Limb (tissue), 2 donors: ENCODE measurements at regions not wholly inside any gene's neighbourhood (a gene's known extent, or its start where the extent isn't known, plus 50 kb on each side); places are given as distances from the start of the nearest gene placed in this dataset.
A peak's percentile ranks its signal among the peaks of the same experiment; 100 is the strongest.

ENCODE experiments used
- DNase-seq, 2 donors: peaks; one replicate each; pipeline ENCODE4 v3.0.0-alpha.2; 2016; ENCODE audit errors: extremely low spot score in 2 of 2

DNA sequence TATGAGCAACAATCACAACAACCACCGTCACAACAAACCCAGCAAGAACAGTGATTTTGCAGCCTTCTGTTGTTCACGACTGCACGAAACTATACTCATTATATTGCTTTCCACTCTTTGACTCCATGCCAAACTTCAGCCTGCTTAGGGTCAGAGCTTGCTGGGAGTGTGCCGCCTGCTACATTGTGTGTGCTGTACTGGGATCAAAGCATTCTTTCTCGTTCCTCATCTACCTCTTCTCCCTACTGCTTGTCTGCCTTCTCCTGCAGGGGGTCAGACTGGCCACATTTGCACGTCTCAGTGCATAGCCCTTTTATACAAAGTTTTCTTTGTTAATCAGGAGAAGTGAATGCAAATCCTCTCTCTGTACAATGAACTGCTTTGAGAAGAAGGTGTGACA, 401.6 kb upstream of the CITED2 start:
- DNase-seq: no peak

DNA sequence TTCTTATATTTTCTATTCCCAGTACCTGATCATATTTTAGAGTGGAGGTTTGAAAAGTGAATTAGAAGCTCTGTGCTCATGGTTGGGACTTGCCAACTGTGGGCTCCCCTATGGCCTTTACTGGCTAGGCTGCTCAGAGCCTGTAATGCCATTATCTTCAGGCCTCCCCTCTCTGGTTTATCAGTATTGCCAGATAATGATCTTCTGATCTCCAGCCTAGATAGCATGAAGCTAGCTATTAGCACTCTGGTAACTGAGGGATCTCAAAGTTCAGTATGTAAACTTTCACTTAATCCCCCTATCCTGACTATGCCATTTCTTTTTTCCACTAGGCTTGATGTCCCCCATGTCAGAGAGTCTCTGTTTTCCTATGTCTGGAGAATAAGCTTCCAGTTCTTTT, 393.7 kb upstream of the CITED2 start:
- DNase-seq: no peak

DNA sequence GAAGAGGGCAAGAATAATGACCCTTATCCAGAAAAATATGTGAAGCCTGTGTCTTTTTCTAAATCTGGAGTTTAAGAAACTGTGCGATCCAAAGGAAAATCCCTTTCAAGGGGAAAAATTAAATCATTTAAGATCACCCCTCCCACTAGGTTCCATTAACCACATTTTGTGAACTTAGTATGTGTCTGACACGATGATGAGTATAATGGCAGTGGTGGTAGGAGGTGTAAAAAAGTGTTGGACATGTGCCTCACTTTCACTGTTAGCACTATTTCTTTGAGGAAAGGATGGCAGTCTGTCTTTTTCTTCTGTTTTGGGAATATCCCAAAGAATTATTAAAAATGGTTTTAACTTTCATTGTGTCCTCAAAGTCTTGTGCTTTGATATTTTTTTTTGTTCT, 392.3 kb upstream of the CITED2 start:
- DNase-seq: no peak

GRCh38 chr6:139765825-139766285, 391.4 kb upstream of the CITED2 start:
- DNase-seq: no peak

DNA sequence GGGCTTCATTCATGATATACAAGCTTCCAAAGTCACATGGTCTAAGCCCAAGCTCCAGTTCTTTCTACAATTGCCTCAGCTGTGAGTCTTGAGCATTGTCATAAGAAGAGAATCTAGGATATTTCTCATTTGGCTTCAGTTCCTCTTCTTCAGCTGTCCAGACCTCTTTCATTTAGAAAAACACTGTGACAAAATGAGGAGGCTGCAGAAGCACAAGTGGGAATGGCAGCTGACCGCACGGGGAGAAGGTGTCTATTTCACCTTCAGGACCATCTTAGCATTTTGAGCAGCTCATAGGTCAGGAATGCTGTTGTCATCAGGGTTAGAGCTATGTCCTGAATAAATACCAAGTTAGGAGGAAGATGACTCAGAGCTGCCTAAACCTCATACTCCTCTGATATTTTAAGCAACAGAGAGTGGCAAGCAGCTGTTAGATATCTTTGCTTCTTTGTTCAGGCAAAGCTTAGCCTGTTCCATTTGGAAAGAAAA, 390.1 kb upstream of the CITED2 start:
- peak in 1 of 2 donors; percentile 78 for DNase-seq

DNA sequence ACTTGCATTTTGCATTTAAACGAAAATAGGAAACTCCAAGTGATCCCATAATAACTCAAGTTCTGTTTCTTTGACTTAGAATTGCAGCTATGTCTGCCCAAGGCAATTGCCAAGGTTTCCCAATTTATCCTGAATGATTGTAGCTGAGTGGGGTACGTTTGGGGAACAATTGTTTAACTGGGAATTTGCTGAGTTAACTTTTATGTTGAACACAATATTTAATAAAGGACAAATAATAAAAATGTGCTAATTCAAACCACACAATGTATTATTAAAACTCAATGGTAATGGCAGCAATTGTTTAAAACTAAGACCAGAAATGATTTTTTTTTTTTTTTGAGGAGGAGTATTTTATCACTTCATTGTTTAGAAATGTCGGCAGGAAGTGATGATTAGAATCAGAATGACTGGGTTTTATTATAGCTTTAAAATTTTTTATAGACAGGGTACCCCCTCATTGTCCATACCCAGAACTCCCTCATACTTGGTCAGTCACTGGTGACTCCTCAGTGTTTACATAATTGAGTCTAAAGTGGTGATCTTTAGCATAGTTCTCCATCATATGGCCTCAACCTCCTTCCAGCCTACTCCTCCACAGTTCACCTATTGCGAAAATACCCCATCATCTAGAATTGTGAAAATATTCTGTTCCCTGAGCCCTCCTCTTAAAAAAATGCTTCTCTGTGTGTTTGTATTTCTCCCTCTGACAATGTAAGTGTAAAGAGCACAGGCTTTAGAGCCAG, 389.2 kb upstream of the CITED2 start:
- DNase-seq: no peak

DNA sequence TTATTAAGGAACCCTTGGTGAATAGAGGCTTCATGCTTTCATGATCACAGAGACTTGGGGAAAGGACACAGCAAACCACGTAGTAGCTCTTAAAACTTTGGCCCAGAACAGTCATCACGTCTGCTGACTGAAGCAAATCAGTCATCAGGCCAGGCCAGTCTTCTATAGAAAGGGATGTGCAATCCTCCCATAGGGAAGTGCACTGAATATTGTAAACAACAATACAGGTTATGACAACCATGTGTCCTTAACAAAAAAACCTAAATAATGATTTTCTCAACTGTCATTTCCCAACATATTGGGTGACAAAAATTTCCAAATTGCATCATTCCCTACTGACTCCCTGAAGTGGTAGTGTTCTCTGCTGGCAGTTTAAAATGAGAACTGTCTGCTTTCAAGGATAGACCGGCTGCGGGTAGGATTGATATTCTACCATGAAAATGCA, 388.2 kb upstream of the CITED2 start:
- no peak for DNase-seq

GRCh38 chr6:139760128-139760527, 385.7 kb upstream of the CITED2 start:
- no peak for DNase-seq

DNA sequence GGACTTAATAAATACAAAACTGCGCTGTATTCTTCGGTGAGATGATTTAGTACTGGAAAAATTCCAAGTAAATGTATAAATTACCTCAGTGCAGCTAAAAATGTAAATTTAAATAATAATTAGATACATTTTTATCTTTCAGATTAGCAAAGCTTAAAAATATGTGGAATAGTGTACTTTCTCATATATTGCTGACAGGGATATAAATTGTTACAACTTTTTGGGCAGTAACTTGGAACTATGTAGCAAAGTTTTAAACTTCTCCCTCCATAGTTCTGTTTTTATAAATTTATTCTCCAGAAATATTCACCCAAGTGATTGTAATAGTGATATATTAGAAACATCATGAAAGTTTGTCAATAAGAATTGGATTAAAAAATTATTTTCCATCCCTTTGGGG, 384.6 kb upstream of the CITED2 start:
- DNase-seq: no peak

GRCh38 chr6:139758209-139758611, 383.8 kb upstream of the CITED2 start:
- DNase-seq: no peak

DNA sequence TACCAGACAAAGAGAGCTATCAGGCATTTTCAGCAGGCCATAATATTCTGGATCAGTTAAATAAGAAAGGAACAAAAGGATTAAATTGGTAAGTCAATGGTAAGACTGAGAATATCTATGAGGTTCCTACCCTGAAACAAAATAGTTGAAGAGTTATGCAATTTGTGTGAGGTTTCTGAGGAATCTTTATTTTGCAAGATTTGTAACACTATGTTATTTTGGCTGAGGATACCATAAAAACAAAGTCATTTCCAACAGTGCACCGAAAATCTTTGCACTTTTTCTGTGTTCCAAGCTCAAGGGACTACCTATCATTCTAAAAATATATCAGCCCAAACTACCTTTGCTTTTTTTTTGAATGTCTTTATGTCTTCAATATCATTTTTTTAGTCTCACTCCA, 383.3 kb upstream of the CITED2 start:
- DNase-seq: no peak

GRCh38 chr6:139756381-139756780, 381.9 kb upstream of the CITED2 start:
- DNase-seq: no peak

GRCh38 chr6:139754898-139755775, 380.7 kb upstream of the CITED2 start:
- no peak for DNase-seq

GRCh38 chr6:139753198-139753861, 378.9 kb upstream of the CITED2 start:
- no peak for DNase-seq

DNA sequence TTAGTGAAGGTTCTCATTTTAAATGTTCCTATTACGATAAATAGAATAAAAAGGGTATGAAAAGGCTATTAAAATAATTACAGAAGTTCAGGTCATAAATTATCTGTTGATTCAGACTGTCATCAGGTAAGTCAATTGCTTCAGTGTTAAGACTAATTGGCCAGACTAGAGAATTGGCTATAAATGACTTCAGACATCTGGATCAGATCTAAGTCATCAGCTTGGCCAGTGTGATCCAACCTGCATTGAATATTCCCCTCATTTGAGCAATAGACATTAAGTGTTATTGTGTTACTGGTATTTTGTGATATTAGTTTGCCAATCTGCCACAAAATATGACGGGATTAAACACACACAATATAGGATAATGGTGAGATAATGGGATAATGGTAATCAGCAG, 377.6 kb upstream of the CITED2 start:
- DNase-seq: no peak

- DNase-seq: no peak
Observed at GRCh38 chr6:139751179-139751578, 376.7 kb upstream of the CITED2 start.

DNA sequence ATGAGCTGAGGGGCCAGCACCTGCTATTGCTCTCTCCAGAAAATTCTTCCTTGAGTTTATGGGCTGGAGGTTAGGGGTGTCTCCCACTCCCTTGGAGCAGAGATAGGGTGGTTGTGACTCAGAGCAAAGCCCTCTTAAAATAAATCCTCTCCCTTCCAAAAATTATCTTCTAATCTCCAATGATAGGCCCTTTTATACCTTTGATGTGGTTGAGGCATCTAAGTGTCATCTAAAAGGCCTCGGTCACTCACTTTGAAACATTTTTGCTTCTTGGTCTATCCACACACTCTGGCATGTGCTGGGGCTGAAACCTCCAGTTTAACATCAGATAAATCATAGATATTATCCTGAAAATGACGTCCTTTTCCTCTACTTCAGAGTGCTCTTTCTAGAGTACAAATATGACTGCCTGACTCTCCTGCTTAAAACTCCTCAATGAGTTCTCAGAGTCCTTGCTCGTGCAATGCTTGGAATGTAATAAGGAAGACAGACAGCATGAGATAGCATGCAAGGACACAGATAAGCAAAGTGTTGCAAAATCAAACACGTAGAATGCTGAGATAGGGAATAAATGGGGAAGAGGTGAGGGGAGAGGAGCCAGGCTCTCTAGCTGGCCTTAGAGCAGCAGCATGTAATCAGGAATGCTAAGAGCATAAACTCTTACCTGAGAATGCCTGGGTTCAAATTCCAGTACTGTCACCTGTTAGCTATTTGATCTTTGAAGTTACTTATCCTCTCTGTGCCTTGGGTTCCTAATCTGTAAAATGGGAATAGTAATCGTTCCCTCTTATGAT, 374.1 kb upstream of the CITED2 start:
- no peak for DNase-seq

- DNase-seq: no peak
Observed at GRCh38 chr6:139747154-139747553, 372.7 kb upstream of the CITED2 start.

DNA sequence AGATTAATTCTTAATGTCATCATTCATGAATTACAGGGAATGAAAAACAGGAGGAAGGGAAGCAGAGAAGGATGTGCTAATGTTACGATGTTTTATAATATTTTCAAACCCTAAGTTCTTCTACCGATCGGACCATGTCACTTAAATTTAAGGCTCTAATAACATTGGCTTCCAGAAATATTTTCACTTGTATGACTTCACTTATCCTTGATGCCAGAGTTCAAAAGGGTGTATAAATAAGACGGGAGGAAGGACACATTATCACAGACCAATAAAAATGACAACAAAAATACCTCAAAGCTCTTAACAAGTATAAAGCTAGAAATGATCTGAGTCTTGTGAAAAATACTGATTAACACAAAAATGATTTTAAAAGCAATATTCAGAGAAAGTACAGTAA, 370.4 kb upstream of the CITED2 start:
- no peak for DNase-seq

DNA sequence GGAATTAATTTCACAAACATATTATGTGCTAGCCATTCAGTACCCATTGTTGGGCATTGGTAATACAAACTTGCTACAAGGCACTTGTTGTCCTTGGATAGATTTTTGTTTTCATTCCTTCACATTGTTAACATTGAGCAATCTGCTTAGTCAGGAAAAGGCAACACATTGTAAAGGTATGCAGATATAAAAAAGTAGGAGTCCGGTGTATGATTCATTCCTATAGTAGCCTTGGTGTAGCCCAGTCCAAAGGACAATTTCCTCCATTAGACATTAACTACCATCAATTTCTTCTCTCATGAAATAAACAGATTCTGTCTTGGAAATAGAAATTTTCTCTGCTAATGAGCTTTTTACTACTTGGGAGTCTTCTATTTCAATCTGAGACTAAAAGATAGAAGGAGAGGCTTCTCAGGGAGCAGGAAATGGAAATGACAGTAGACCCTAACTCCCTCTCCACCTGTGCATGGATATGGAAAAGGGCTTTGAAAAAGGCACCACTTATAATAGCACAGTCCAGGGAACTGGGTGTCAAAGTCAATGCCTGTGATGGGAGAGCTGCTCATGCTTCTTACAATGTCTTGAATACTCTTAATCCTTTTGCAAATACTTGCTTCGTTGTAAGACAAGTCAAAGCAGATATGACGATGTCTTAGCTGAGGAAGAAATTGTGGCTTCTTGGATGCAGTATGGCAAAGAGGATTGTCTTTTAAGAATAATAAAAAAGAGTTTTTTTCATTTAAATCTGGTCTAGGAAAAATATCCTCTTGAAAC, 369.4 kb upstream of the CITED2 start:
- no peak for DNase-seq
